ENCODE measurements at regions not wholly inside any gene's neighbourhood (a gene's known extent, or its start where the extent isn't known, plus 50 kb on each side); places are given as distances from the start of the nearest gene placed in this dataset.

- TF ChIP-seq POLR2A (IDR thresholded peaks at IDR 0.05; ENCODE audit: low read depth, low read length) (no peak), TAF1 (IDR thresholded peaks at IDR 0.05; ENCODE audit: borderline replicate concordance, low read depth, low read length) (no peak)
Observed at GRCh38 chr10:4048236-4048864, 263.3 kb upstream of the KLF6 start.

All from GM12892 (cell line).